Suprapubic skin (tissue), 3 donors: ENCODE measurements at regions not wholly inside any gene's neighbourhood (a gene's known extent, or its start where the extent isn't known, plus 50 kb on each side); places are given as distances from the start of the nearest gene placed in this dataset.

ENCODE experiments used
- CTCF ChIP-seq, 2 donors: fragments of 200-600 bp in 1 of 2; fragments of 450-650 bp in 1 of 2; sonication (generic) in 1 of 2; IDR thresholded peaks; one replicate each; pipeline ENCODE4 v1.5.1; 2016 to 2019; ENCODE audit warnings: antibody characterized with exemption in 2 of 2, mild to moderate bottlenecking in 1 of 2, moderate library complexity in 1 of 2
- POLR2A ChIP-seq, 2 donors: fragments of 450-650 bp; IDR thresholded peaks; one replicate each; pipeline ENCODE4 v1.6.1; 2017; ENCODE audit warnings: antibody characterized with exemption in 2 of 2, mild to moderate bottlenecking in 2 of 2, moderate library complexity in 2 of 2

- TF ChIP-seq POLR2A (IDR thresholded peaks at IDR 0.05) (no peak), CTCF (IDR thresholded peaks at IDR 0.05) (no peak)
These were observed 161.6 kb upstream of the ALKAL2 start for GRCh38 chr2:449246-450067.
